Ovary (tissue), 3 donors: ENCODE measurements at regions not wholly inside any gene's neighbourhood (a gene's known extent, or its start where the extent isn't known, plus 50 kb on each side); places are given as distances from the start of the nearest gene placed in this dataset.

Experiments used
- CTCF ChIP-seq, 3 donors: fragments of 450-650 bp in 2 of 3; fragments of 200-600 bp in 1 of 3; IDR thresholded peaks; one replicate each; pipeline versions ENCODE4 v1.5.1 to v1.8.0; 2016 to 2022; ENCODE audit warnings: antibody characterized with exemption in 3 of 3, mild to moderate bottlenecking in 1 of 3
- POLR2A ChIP-seq: fragments of 450-650 bp; IDR thresholded peaks from one replicate; pipeline ENCODE4 v1.6.1; 2017; ENCODE audit warnings: antibody characterized with exemption, mild to moderate bottlenecking, moderate library complexity
- donor health status: DM: no; HTN: no; CAD: no.

- no peak for TF ChIP-seq CTCF (IDR thresholded peaks at IDR 0.05)
- no peak for TF ChIP-seq POLR2A
These were observed 85.6 kb downstream of the OR13A1 start for GRCh38 chr10:45229823-45230222.
